ENCODE measurements at regions not wholly inside any gene's neighbourhood (a gene's known extent, or its start where the extent isn't known, plus 50 kb on each side); places are given as distances from the start of the nearest gene placed in this dataset.

DNA sequence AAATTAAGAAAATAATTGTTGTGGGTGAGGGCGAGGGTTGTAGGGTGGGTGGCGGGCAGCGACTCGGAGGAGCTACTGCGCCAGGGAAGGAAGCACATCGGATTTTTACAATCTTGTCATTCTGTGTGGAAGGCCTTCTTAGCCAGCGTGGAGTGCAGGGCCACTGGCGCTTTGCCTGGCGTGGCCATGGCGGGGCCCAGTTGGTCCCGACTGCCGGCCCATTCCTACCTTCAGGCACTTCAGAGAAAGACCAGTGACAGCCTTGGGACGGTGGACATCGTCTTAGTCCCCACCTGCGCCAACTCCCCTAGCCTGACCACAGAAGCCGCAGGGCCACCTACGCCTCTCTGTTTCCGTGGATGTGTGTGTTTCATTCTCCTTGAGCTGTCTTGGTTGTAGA lies 136.9 kb upstream of the NEGR1 start:
- no peak for DNase-seq (ENCODE audit: low spot score, unreplicated experiment)
- no peaks in the 10 kb centered on the region for H3K27me3 Mint-ChIP-seq
- no peak overlapping the region for H3K4me3 Mint-ChIP-seq (ENCODE audit: low read depth)
- no peak overlapping the region for H3K27ac Mint-ChIP-seq
- H3K4me1 Mint-ChIP-seq (ENCODE audit: low read depth): no peaks in the 10 kb centered on the region
- H3K9me3 Mint-ChIP-seq (ENCODE audit: low read depth): no peaks in the 10 kb centered on the region
- no peaks in the 10 kb centered on the region for H3K36me3 Mint-ChIP-seq (ENCODE audit: insufficient read depth)
- TF ChIP-seq, protein P1, sequence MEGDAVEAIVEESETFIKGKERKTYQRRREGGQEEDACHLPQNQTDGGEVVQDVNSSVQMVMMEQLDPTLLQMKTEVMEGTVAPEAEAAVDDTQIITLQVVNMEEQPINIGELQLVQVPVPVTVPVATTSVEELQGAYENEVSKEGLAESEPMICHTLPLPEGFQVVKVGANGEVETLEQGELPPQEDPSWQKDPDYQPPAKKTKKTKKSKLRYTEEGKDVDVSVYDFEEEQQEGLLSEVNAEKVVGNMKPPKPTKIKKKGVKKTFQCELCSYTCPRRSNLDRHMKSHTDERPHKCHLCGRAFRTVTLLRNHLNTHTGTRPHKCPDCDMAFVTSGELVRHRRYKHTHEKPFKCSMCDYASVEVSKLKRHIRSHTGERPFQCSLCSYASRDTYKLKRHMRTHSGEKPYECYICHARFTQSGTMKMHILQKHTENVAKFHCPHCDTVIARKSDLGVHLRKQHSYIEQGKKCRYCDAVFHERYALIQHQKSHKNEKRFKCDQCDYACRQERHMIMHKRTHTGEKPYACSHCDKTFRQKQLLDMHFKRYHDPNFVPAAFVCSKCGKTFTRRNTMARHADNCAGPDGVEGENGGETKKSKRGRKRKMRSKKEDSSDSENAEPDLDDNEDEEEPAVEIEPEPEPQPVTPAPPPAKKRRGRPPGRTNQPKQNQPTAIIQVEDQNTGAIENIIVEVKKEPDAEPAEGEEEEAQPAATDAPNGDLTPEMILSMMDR (IDR thresholded peaks at IDR 0.05; ENCODE audit: unreplicated experiment): no peak

DNA sequence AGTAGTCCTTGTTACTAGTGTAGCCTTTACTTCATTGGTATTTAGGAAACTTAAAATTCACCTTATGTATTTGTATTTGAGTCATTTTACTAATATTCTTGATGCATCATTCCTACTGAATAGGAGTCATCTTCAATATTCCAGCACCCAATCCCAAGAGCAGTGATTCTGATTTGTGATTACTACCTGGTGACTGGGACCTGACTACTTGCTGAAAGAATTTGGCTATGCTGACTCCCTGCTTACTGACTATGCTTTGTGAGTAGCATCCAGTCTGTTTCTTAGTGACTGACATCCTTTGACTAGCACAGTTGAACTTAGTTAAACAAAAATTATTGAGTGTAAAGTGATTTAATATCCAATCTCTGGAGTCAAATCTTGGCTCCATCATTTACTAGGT lies 129.9 kb upstream of the NEGR1 start:
- Mint-ChIP-seq H3K4me1 (ENCODE audit: low read depth) (no peaks in the 10 kb centered on the region), H3K36me3 (ENCODE audit: insufficient read depth) (no peaks in the 10 kb centered on the region), H3K4me3 (ENCODE audit: low read depth) (no peak overlapping the region), H3K9me3 (ENCODE audit: low read depth) (no peaks in the 10 kb centered on the region), H3K27me3 (no peaks in the 10 kb centered on the region), H3K27ac (no peak overlapping the region)
- TF ChIP-seq, protein P1 (IDR thresholded peaks at IDR 0.05; ENCODE audit: unreplicated experiment): no peak
- no peak for DNase-seq (ENCODE audit: low spot score, unreplicated experiment)

- TF ChIP-seq, protein P1 (IDR thresholded peaks at IDR 0.05; ENCODE audit: unreplicated experiment): no peak
- Mint-ChIP-seq H3K27ac (no peak overlapping the region), H3K27me3 (no peaks in the 10 kb centered on the region), H3K4me1 (ENCODE audit: low read depth) (peaks cover 3% of the 10 kb centered on the region), H3K36me3 (ENCODE audit: insufficient read depth) (no peaks in the 10 kb centered on the region), H3K9me3 (ENCODE audit: low read depth) (peaks cover 4% of the 10 kb centered on the region), H3K4me3 (ENCODE audit: low read depth) (no peak overlapping the region)
- DNase-seq (ENCODE audit: low spot score, unreplicated experiment): no peak
Observed at GRCh38 chr1:72399807-72400206, 117.5 kb upstream of the NEGR1 start.

DNA sequence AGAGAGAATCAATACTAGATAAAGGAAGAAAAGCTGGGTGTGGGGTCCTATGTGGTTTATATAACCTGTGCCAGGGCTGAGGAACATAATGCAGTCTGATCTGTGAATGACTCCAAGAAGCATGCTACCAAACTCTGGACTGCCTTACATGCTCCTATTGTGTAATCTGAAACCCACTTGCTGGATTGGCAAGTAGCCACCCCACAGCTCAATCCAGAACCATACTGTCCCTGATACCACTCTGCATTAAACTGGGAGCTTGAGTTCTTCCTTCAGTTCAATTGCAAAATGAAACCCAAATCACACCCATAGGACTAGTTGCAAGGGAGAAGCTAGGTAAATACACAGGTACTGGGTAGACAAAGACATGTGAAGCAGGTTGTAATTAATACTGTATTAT lies 115.4 kb upstream of the NEGR1 start:
- H3K4me1 Mint-ChIP-seq (ENCODE audit: low read depth): peaks cover 3% of the 10 kb centered on the region
- no peak overlapping the region for H3K27ac Mint-ChIP-seq
- DNase-seq (ENCODE audit: low spot score, unreplicated experiment): no peak
- peaks cover 4% of the 10 kb centered on the region for H3K9me3 Mint-ChIP-seq (ENCODE audit: low read depth)
- no peaks in the 10 kb centered on the region for H3K27me3 Mint-ChIP-seq
- H3K4me3 Mint-ChIP-seq (ENCODE audit: low read depth): no peak overlapping the region
- no peaks in the 10 kb centered on the region for H3K36me3 Mint-ChIP-seq (ENCODE audit: insufficient read depth)
- TF ChIP-seq, protein P1 (IDR thresholded peaks at IDR 0.05; ENCODE audit: unreplicated experiment): no peak

DNA sequence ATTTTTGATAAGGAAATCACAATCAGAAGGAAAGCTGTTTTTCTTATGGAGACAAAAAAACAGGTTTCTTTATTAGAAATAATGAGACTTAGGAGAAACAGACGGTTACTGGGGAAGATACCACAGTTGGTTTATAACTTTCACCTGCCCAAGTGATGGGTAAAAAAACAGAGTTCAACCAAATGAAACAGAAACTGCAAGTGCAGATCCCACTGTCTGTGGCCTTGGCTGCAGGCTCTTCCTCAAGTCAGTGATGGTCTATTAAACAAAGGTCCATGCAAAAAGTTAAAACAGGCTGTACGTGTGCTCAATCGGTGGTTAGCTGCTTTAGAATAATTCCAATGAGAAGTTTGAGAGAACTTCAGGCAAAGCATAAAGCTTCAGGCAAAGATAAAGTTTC lies 112.1 kb upstream of the NEGR1 start:
- H3K36me3 Mint-ChIP-seq (ENCODE audit: insufficient read depth): no peaks in the 10 kb centered on the region
- TF ChIP-seq, protein P1 (IDR thresholded peaks at IDR 0.05; ENCODE audit: unreplicated experiment): no peak
- DNase-seq (ENCODE audit: low spot score, unreplicated experiment): no peak
- H3K4me1 Mint-ChIP-seq (ENCODE audit: low read depth): peaks cover 3% of the 10 kb centered on the region
- no peak overlapping the region for H3K4me3 Mint-ChIP-seq (ENCODE audit: low read depth)
- peaks cover 7% of the 10 kb centered on the region for H3K9me3 Mint-ChIP-seq (ENCODE audit: low read depth)
- no peak overlapping the region for H3K27ac Mint-ChIP-seq
- no peaks in the 10 kb centered on the region for H3K27me3 Mint-ChIP-seq
